ENCODE measurements at regions not wholly inside any gene's neighbourhood (a gene's known extent, or its start where the extent isn't known, plus 50 kb on each side); places are given as distances from the start of the nearest gene placed in this dataset.

DNA sequence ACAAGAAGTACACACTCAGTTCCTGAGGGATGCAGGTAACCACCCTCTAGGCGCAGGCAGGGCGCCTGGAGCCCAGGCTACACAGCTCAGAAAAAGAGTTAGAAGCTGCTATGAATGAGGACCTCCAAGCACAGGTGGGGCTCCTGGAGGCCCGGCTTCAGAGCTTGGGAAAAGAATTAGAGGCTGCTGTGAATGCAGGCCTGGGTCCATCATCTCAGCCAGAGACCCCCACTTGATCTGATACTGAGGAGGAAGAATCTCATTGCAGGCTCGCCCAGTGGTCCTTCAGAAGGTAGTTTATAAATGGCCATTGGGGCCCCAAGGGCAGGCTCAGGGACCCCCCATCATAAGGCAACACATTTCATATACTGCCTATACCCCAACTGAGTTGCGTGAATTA, 556.4 kb downstream of the SLC6A15 start:
- TF ChIP-seq, protein P1, sequence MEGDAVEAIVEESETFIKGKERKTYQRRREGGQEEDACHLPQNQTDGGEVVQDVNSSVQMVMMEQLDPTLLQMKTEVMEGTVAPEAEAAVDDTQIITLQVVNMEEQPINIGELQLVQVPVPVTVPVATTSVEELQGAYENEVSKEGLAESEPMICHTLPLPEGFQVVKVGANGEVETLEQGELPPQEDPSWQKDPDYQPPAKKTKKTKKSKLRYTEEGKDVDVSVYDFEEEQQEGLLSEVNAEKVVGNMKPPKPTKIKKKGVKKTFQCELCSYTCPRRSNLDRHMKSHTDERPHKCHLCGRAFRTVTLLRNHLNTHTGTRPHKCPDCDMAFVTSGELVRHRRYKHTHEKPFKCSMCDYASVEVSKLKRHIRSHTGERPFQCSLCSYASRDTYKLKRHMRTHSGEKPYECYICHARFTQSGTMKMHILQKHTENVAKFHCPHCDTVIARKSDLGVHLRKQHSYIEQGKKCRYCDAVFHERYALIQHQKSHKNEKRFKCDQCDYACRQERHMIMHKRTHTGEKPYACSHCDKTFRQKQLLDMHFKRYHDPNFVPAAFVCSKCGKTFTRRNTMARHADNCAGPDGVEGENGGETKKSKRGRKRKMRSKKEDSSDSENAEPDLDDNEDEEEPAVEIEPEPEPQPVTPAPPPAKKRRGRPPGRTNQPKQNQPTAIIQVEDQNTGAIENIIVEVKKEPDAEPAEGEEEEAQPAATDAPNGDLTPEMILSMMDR (conservative IDR thresholded peaks at IDR 0.05): no peak
- TF ChIP-seq ZFX (IDR thresholded peaks at IDR 0.05): no peak
